NCI-H1436 treated with DMSO at 0.1 percent for 48 hours (cell line): ENCODE measurements at regions not wholly inside any gene's neighbourhood (a gene's known extent, or its start where the extent isn't known, plus 50 kb on each side); places are given as distances from the start of the nearest gene placed in this dataset.

Experiments
- DNase-seq: peaks from one replicate; lab custom pipeline; 2025; lab: John Stamatoyannopoulos, UW

- no peak for DNase-seq
These were observed 210.3 kb downstream of the ACTL7B start for GRCh38 chr9:108645520-108645919.

- DNase-seq = no peak
These were observed 211.9 kb downstream of the ACTL7B start for GRCh38 chr9:108643731-108644510.

- no peak for DNase-seq
These were observed 212.9 kb downstream of the ACTL7B start for GRCh38 chr9:108642871-108643270.

GRCh38 chr9:108640230-108640629 is 215.6 kb downstream of the ACTL7B start:
- no peak for DNase-seq

GRCh38 chr9:108639696-108640095 is 216.1 kb downstream of the ACTL7B start:
- no peak for DNase-seq

- no peak for DNase-seq
These were observed 216.7 kb downstream of the ACTL7B start for GRCh38 chr9:108639091-108639490.

- no peak for DNase-seq
These were observed 218.4 kb downstream of the ACTL7B start for GRCh38 chr9:108637340-108637739.

- DNase-seq = no peak
These were observed 219.8 kb downstream of the ACTL7B start for GRCh38 chr9:108636013-108636412.

GRCh38 chr9:108634672-108635462 is 220.9 kb downstream of the ACTL7B start:
- no peak for DNase-seq

GRCh38 chr9:108634204-108634603 is 221.6 kb downstream of the ACTL7B start:
- DNase-seq = no peak

- DNase-seq = no peak
These were observed 224.1 kb downstream of the ACTL7B start for GRCh38 chr9:108631496-108632285.

GRCh38 chr9:108628316-108628715 is 227.5 kb downstream of the ACTL7B start:
- DNase-seq = no peak

GRCh38 chr9:108626743-108627142 is 229.0 kb downstream of the ACTL7B start:
- no peak for DNase-seq

- no peak for DNase-seq
These were observed 233.6 kb downstream of the ACTL7B start for GRCh38 chr9:108621991-108622855.

GRCh38 chr9:108620767-108621166 is 235.0 kb downstream of the ACTL7B start:
- no peak for DNase-seq

- no peak for DNase-seq
These were observed 236.8 kb downstream of the ACTL7B start for GRCh38 chr9:108618906-108619550.

GRCh38 chr9:108617676-108618075 is 238.1 kb downstream of the ACTL7B start:
- no peak for DNase-seq

- DNase-seq = no peak
These were observed 240.6 kb downstream of the ACTL7B start for GRCh38 chr9:108615152-108615551.

- no peak for DNase-seq
These were observed 243.3 kb downstream of the ACTL7B start for GRCh38 chr9:108612513-108612912.

- DNase-seq = no peak
These were observed 245.9 kb downstream of the ACTL7B start for GRCh38 chr9:108609897-108610253.
